ENCODE measurements at regions not wholly inside any gene's neighbourhood (a gene's known extent, or its start where the extent isn't known, plus 50 kb on each side); places are given as distances from the start of the nearest gene placed in this dataset.
"Not testable (repeated sequence)": the region's sequence is repeated elsewhere in the genome, so short reads cannot be mapped to it uniquely, and the experiment has no call there.

- no CpG with 5 or more reads among the region's 28 CpGs for WGBS (ENCODE audit: insufficient coverage, insufficient read length)
- not testable (repeated sequence) for H3K4me1 ChIP-seq (ENCODE audit: control insufficient read depth, insufficient read depth, low read length); H3K9me3 ChIP-seq (ENCODE audit: control insufficient read depth, insufficient read depth, low read length); H3K36me3 ChIP-seq (ENCODE audit: control insufficient read depth, insufficient read depth, low read length); H3K27me3 ChIP-seq (ENCODE audit: control insufficient read depth, insufficient read depth, low read length); DNase-seq (ENCODE audit: low read depth, low spot score); H3K4me3 ChIP-seq (ENCODE audit: low read length); H3K27ac ChIP-seq (ENCODE audit: low read length)
Measured at GRCh38 chr13:37280231-37280630, 174.8 kb upstream of the CSNK1A1L start.

- Histone ChIP-seq H3K27me3 (ENCODE audit: control insufficient read depth, insufficient read depth, low read length) (no peaks in the 10 kb centered on the region), H3K36me3 (ENCODE audit: control insufficient read depth, insufficient read depth, low read length) (no peaks in the 10 kb centered on the region), H3K27ac (ENCODE audit: low read length) (no peak overlapping the region), H3K9me3 (ENCODE audit: control insufficient read depth, insufficient read depth, low read length) (no peaks in the 10 kb centered on the region), H3K4me1 (ENCODE audit: control insufficient read depth, insufficient read depth, low read length) (peaks cover 1% of the 10 kb centered on the region; the same call in 1 of the 2 replicates), H3K4me3 (ENCODE audit: low read length) (no peak overlapping the region)
- no peak for DNase-seq (ENCODE audit: low read depth, low spot score)
- no CpG with 5 or more reads among the region's 3 CpGs for WGBS (ENCODE audit: insufficient coverage, insufficient read length)
Measured at GRCh38 chr13:37277435-37278144, 172.1 kb upstream of the CSNK1A1L start.

GRCh38 chr13:37277007-37277406, 171.5 kb upstream of the CSNK1A1L start:
- Histone ChIP-seq H3K27me3 (ENCODE audit: control insufficient read depth, insufficient read depth, low read length) (no peaks in the 10 kb centered on the region), H3K9me3 (ENCODE audit: control insufficient read depth, insufficient read depth, low read length) (no peaks in the 10 kb centered on the region), H3K27ac (ENCODE audit: low read length) (no peak overlapping the region), H3K4me3 (ENCODE audit: low read length) (no peak overlapping the region), H3K4me1 (ENCODE audit: control insufficient read depth, insufficient read depth, low read length) (peaks cover 1% of the 10 kb centered on the region; the same call in 1 of the 2 replicates), H3K36me3 (ENCODE audit: control insufficient read depth, insufficient read depth, low read length) (no peaks in the 10 kb centered on the region)
- no CpG with 5 or more reads among the region's 1 CpG for WGBS (ENCODE audit: insufficient coverage, insufficient read length)
- DNase-seq (ENCODE audit: low read depth, low spot score), result no peak

DNA sequence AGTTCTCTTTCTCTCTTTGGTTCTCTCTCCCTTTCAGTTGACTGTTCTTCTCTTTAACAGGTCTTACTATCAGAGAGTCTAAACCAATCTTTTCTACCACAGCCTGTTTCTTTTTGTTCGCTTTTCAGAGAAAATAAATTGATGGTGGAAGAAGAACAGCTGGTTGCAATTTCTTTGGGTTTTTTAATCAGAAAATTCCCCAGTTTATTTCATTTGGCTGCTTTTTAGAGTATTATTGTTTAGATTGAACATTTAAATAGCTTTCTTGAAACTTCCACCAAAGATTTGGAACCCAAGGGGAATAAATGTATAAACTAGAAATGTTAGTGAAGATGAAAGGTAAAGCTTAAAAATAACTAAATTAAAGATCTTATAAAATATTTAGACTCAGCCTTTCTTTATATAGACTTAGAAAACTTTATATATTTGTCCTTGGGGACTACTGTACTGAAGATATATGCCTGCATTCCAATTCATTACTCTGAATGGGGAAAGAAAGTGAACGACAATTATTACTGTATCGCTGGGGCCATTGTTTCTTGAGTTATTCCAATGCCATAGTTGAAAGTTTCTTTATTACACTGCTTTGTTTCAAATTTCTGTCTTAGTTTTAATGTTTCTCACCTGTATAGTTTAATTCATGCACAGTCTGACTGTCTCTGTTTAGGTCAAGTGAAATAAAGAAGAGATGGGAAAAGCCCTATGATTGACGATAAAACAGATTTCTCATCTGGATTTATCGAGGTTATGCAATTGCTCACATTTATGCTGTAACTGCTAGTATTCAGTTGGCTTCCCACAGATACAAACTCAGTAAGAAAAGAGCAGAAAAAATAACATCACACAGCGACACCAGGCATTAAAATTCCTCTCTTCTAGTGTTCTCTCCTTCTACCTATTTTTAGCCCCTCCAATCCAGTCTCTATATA, 169.4 kb upstream of the CSNK1A1L start:
- WGBS (ENCODE audit: insufficient coverage, insufficient read length), result no CpG with 5 or more reads among the region's 6 CpGs
- no peaks in the 10 kb centered on the region for H3K27me3 ChIP-seq (ENCODE audit: control insufficient read depth, insufficient read depth, low read length)
- no peak for DNase-seq (ENCODE audit: low read depth, low spot score)
- peaks cover 1% of the 10 kb centered on the region; the same call in 1 of the 2 replicates for H3K4me1 ChIP-seq (ENCODE audit: control insufficient read depth, insufficient read depth, low read length)
- no peaks in the 10 kb centered on the region for H3K9me3 ChIP-seq (ENCODE audit: control insufficient read depth, insufficient read depth, low read length)
- no peaks in the 10 kb centered on the region for H3K36me3 ChIP-seq (ENCODE audit: control insufficient read depth, insufficient read depth, low read length)
- no peak overlapping the region for H3K27ac ChIP-seq (ENCODE audit: low read length)
- no peak overlapping the region for H3K4me3 ChIP-seq (ENCODE audit: low read length)

GRCh38 chr13:37273836-37274235, 168.4 kb upstream of the CSNK1A1L start:
- no peaks in the 10 kb centered on the region for H3K9me3 ChIP-seq (ENCODE audit: control insufficient read depth, insufficient read depth, low read length)
- H3K4me3 ChIP-seq (ENCODE audit: low read length), result no peak overlapping the region
- no peak overlapping the region for H3K27ac ChIP-seq (ENCODE audit: low read length)
- DNase-seq (ENCODE audit: low read depth, low spot score), result no peak
- no CpG with 5 or more reads among the region's 1 CpG for WGBS (ENCODE audit: insufficient coverage, insufficient read length)
- H3K36me3 ChIP-seq (ENCODE audit: control insufficient read depth, insufficient read depth, low read length), result no peaks in the 10 kb centered on the region
- no peaks in the 10 kb centered on the region for H3K27me3 ChIP-seq (ENCODE audit: control insufficient read depth, insufficient read depth, low read length)
- peaks cover 2% of the 10 kb centered on the region; the same call in 1 of the 2 replicates for H3K4me1 ChIP-seq (ENCODE audit: control insufficient read depth, insufficient read depth, low read length)

DNA sequence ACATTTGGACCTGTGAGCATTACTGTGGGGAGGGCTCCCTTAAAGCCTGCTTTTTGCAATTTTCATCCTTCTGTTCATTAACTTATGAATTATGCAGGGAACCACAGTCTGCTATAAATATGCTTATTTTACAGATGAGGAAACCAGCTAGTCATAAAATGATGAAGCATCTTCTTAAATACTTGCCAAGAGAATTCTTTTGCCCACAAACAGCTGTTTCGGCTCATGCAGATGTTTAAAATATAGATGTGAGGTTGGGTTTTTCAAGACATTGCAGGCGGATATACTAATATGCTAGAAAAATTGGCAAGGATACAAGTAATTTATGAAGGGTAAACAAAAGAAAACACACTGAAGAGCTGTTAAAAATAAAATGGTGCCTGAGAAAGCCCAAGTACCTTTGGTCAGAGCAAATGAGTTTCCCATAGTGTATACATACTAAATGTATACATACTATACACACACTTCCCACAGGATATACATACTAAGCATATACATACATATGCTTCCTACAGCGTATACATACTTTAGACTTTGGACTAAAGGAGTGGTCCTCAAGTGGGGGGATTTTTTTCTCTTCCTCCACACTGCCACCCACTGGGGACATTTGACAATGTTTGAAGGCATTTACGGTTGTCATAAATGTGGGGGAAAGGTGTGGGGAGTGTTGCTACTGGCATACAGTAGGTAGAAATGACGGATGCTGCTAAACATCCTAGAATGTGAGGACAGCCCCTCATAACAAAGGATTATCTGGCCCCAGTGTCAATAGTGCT, 164.9 kb upstream of the CSNK1A1L start:
- H3K4me1 ChIP-seq (ENCODE audit: control insufficient read depth, insufficient read depth, low read length), result peaks cover 3% of the 10 kb centered on the region; the same call in 1 of the 2 replicates
- H3K36me3 ChIP-seq (ENCODE audit: control insufficient read depth, insufficient read depth, low read length), result no peaks in the 10 kb centered on the region
- no peak overlapping the region for H3K27ac ChIP-seq (ENCODE audit: low read length)
- H3K27me3 ChIP-seq (ENCODE audit: control insufficient read depth, insufficient read depth, low read length), result no peaks in the 10 kb centered on the region
- WGBS (ENCODE audit: insufficient coverage, insufficient read length), result 100% methylated on average over 1 of the region's 5 CpGs
- DNase-seq (ENCODE audit: low read depth, low spot score), result no peak
- H3K9me3 ChIP-seq (ENCODE audit: control insufficient read depth, insufficient read depth, low read length), result no peaks in the 10 kb centered on the region
- no peak overlapping the region for H3K4me3 ChIP-seq (ENCODE audit: low read length)

- DNase-seq (ENCODE audit: low read depth, low spot score), result no peak
- peaks cover 3% of the 10 kb centered on the region; the same call in 1 of the 2 replicates for H3K4me1 ChIP-seq (ENCODE audit: control insufficient read depth, insufficient read depth, low read length)
- H3K27ac ChIP-seq (ENCODE audit: low read length), result no peak overlapping the region
- H3K27me3 ChIP-seq (ENCODE audit: control insufficient read depth, insufficient read depth, low read length), result no peaks in the 10 kb centered on the region
- no CpG with 5 or more reads among the region's 2 CpGs for whole genome bisulfite sequencing (ENCODE audit: insufficient coverage, insufficient read length)
- H3K4me3 ChIP-seq (ENCODE audit: low read length), result no peak overlapping the region
- H3K9me3 ChIP-seq (ENCODE audit: control insufficient read depth, insufficient read depth, low read length), result no peaks in the 10 kb centered on the region
- no peaks in the 10 kb centered on the region for H3K36me3 ChIP-seq (ENCODE audit: control insufficient read depth, insufficient read depth, low read length)
Measured at GRCh38 chr13:37263871-37264270, 158.4 kb upstream of the CSNK1A1L start.

- H3K27me3 ChIP-seq (ENCODE audit: control insufficient read depth, insufficient read depth, low read length), result no peaks in the 10 kb centered on the region
- H3K36me3 ChIP-seq (ENCODE audit: control insufficient read depth, insufficient read depth, low read length), result no peaks in the 10 kb centered on the region
- H3K4me3 ChIP-seq (ENCODE audit: low read length), result no peak overlapping the region
- no CpG with 5 or more reads among the region's 2 CpGs for WGBS (ENCODE audit: insufficient coverage, insufficient read length)
- no peaks in the 10 kb centered on the region for H3K9me3 ChIP-seq (ENCODE audit: control insufficient read depth, insufficient read depth, low read length)
- H3K27ac ChIP-seq (ENCODE audit: low read length), result no peak overlapping the region
- no peaks in the 10 kb centered on the region for H3K4me1 ChIP-seq (ENCODE audit: control insufficient read depth, insufficient read depth, low read length)
- DNase-seq (ENCODE audit: low read depth, low spot score), result no peak
Measured at GRCh38 chr13:37257706-37258105, 152.2 kb upstream of the CSNK1A1L start.

DNA sequence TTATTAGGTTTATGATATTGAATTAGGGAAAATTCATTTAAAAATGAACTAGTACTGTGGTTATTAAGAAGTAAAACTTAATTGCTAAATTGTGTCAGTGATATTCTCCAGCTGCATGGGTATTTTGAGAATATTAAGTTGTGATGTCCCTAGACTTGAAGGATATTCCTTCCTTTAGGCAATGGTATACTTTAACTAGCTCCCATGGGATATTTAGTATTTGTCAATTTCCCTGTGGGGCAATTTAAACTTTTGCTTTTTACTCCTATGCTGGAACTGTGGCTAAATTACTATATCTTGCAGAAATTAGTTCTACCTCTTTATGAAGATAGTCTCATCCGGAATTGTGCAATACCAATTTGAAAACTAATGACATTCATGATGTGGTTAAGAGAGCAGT, 151.6 kb upstream of the CSNK1A1L start:
- H3K4me1 ChIP-seq (ENCODE audit: control insufficient read depth, insufficient read depth, low read length), result no peaks in the 10 kb centered on the region
- H3K36me3 ChIP-seq (ENCODE audit: control insufficient read depth, insufficient read depth, low read length), result no peaks in the 10 kb centered on the region
- H3K4me3 ChIP-seq (ENCODE audit: low read length), result no peak overlapping the region
- no peak for DNase-seq (ENCODE audit: low read depth, low spot score)
- no peaks in the 10 kb centered on the region for H3K27me3 ChIP-seq (ENCODE audit: control insufficient read depth, insufficient read depth, low read length)
- WGBS (ENCODE audit: insufficient coverage, insufficient read length), result no CpG with 5 or more reads among the region's 1 CpG
- H3K9me3 ChIP-seq (ENCODE audit: control insufficient read depth, insufficient read depth, low read length), result no peaks in the 10 kb centered on the region
- H3K27ac ChIP-seq (ENCODE audit: low read length), result no peak overlapping the region

DNA sequence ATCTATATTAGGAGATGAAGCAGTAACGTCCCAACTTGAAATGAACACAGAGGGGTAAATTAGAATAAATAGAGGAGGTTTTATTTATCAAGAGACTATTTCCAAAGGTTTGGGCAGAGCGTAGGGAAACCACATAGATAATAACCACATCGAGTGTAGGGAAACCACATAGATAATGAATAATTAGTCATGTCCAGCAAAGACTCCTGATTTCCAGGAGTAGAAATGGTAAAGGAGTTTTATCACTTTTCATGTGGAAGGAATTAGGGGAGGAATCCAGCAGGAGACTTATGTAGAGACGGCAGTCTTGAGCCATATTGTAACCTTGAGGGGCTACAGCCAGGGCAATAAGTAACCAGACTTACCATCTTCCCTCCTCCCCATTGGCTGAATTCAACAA, 136.3 kb upstream of the CSNK1A1L start:
- Histone ChIP-seq H3K4me1 (ENCODE audit: control insufficient read depth, insufficient read depth, low read length) (no peaks in the 10 kb centered on the region), H3K27ac (ENCODE audit: low read length) (no peak overlapping the region), H3K27me3 (ENCODE audit: control insufficient read depth, insufficient read depth, low read length) (no peaks in the 10 kb centered on the region), H3K36me3 (ENCODE audit: control insufficient read depth, insufficient read depth, low read length) (no peaks in the 10 kb centered on the region), H3K4me3 (ENCODE audit: low read length) (no peak overlapping the region), H3K9me3 (ENCODE audit: control insufficient read depth, insufficient read depth, low read length) (no peaks in the 10 kb centered on the region)
- whole genome bisulfite sequencing (ENCODE audit: insufficient coverage, insufficient read length), result no CpG with 5 or more reads among the region's 4 CpGs
- DNase-seq (ENCODE audit: low read depth, low spot score), result no peak

All from iPS DF 6.9 (cell line).